ENCODE measurements at regions not wholly inside any gene's neighbourhood (a gene's known extent, or its start where the extent isn't known, plus 50 kb on each side); places are given as distances from the start of the nearest gene placed in this dataset.

GRCh38 chr5:159657298-159657697 is 259.0 kb upstream of the ADRA1B start:
- no peak overlapping the region for H3K4me3 ChIP-seq (ENCODE audit: low read depth, low read length)
- TF ChIP-seq CTCF (IDR thresholded peaks at IDR 0.05; ENCODE audit: borderline replicate concordance, insufficient read depth, low read depth, low read length): no peak

GRCh38 chr5:159657771-159658170 is 258.5 kb upstream of the ADRA1B start:
- no peak for TF ChIP-seq CTCF (IDR thresholded peaks at IDR 0.05; ENCODE audit: borderline replicate concordance, insufficient read depth, low read depth, low read length)
- H3K4me3 ChIP-seq (ENCODE audit: low read depth, low read length): no peak overlapping the region

GRCh38 chr5:159658266-159658925 is 257.9 kb upstream of the ADRA1B start:
- no peak for TF ChIP-seq CTCF (IDR thresholded peaks at IDR 0.05; ENCODE audit: borderline replicate concordance, insufficient read depth, low read depth, low read length)
- H3K4me3 ChIP-seq (ENCODE audit: low read depth, low read length): no peak overlapping the region

- H3K4me3 ChIP-seq (ENCODE audit: low read depth, low read length): no peak overlapping the region
- TF ChIP-seq CTCF (IDR thresholded peaks at IDR 0.05; ENCODE audit: borderline replicate concordance, insufficient read depth, low read depth, low read length): no peak
Measured at GRCh38 chr5:159660401-159660800, 255.9 kb upstream of the ADRA1B start.

- no peak for TF ChIP-seq CTCF (IDR thresholded peaks at IDR 0.05; ENCODE audit: borderline replicate concordance, insufficient read depth, low read depth, low read length)
- no peak overlapping the region for H3K4me3 ChIP-seq (ENCODE audit: low read depth, low read length)
Measured at GRCh38 chr5:159663986-159664385, 252.3 kb upstream of the ADRA1B start.

GRCh38 chr5:159667286-159667685 is 249.0 kb upstream of the ADRA1B start:
- H3K4me3 ChIP-seq (ENCODE audit: low read depth, low read length): no peak overlapping the region
- no peak for TF ChIP-seq CTCF (IDR thresholded peaks at IDR 0.05; ENCODE audit: borderline replicate concordance, insufficient read depth, low read depth, low read length)

GRCh38 chr5:159668556-159668955 is 247.7 kb upstream of the ADRA1B start:
- no peak overlapping the region for H3K4me3 ChIP-seq (ENCODE audit: low read depth, low read length)
- no peak for TF ChIP-seq CTCF (IDR thresholded peaks at IDR 0.05; ENCODE audit: borderline replicate concordance, insufficient read depth, low read depth, low read length)
